NOMO-1 treated with DMSO at 0.1 percent for 48 hours (cell line): ENCODE measurements at regions not wholly inside any gene's neighbourhood (a gene's known extent, or its start where the extent isn't known, plus 50 kb on each side); places are given as distances from the start of the nearest gene placed in this dataset.

Experiments used
- DNase-seq: peaks from one replicate; lab custom pipeline; 2025; ENCODE audit not compliant: unreplicated experiment; lab: John Stamatoyannopoulos, UW

- DNase-seq: no peak
Observed at GRCh38 chr1:237962985-237963384, 72.3 kb upstream of the ZP4 start.

DNA sequence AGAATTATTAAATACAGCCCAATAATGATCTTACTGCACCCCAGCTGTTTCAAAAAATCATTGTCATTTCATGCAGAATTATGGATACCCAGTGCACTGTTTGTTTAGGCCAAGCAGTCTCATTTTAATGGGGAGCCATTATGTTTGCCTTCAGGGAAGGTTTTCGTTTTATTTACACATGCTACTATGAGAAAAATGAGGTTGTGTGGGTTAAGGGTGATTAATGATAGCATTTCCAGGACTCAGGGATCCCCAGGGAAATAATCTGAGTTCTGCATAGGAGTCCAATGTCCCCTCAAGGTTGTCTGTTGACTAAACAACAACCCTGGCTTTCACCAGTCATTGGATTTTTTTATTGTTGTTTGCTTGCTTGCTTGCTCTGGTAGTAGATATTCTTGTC is 71.0 kb upstream of the ZP4 start:
- DNase-seq: no peak

- no peak for DNase-seq
Observed at GRCh38 chr1:237959838-237960237, 69.1 kb upstream of the ZP4 start.

GRCh38 chr1:237953238-237953637 is 62.5 kb upstream of the ZP4 start:
- no peak for DNase-seq
